ENCODE measurements at regions not wholly inside any gene's neighbourhood (a gene's known extent, or its start where the extent isn't known, plus 50 kb on each side); places are given as distances from the start of the nearest gene placed in this dataset.
"Not testable (repeated sequence)": the region's sequence is repeated elsewhere in the genome, so short reads cannot be mapped to it uniquely, and the experiment has no call there.

DNA sequence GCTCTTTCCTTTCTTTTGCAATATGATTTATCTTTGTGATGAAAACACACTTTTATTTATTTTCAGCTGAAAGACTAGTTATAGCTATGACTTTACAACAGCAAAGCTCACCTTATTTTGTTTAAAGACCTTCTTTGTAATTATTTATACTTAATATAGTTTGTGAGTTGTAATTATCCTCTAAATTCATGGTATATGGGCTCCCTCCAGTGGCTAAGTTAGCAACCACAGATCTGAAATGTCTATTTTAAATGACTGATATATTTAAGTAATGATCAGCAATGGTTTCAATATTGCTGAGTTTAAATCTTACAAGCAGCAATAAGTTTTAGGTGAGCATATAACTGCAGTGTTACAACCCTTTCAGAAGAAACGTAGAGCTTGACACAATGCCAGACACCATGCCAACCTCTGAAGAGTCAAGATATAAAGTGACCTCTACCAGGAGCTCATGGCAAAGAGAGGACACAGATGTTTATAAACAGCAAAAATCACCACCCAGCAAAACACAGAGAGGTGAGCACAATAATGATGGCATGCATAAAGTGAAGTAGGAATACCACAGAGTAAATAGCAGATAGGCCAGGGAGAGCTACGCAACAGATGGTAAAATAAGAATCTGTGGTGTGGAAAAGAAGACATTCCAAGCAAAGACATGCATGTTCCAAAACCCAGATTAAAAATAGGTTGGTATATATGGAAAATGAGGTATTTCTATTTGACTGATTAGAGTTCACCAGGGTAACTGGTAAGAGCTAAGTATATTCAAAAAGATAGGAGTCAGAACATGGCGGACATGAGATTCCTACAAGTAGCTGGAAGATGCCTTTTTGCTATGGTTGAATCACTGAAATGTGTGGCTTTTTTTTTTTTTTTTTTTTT lies 143.7 kb upstream of the ZNF385D start:
- H3K4me3 ChIP-seq (ENCODE audit: low read depth, low read length): no peak overlapping the region

DNA sequence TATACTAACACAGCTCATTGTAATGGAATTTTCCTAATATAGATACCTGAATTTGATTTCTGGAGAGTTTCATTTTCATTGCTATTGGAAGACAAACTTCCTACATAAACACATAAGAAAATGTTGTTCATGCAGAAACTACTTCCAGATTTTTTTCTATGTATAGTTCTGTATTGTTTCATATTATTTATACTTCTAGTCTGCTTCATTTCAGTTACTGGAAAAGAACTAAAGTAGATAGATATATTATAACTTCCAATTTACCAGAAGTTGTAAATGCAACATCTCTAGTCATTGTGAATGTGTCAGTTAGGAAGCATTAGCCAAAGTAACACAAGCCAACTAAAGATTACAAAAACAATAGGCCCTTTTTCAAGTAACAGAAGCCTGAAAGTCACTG lies 147.3 kb upstream of the ZNF385D start:
- no peak overlapping the region for H3K4me3 ChIP-seq (ENCODE audit: low read depth, low read length)

DNA sequence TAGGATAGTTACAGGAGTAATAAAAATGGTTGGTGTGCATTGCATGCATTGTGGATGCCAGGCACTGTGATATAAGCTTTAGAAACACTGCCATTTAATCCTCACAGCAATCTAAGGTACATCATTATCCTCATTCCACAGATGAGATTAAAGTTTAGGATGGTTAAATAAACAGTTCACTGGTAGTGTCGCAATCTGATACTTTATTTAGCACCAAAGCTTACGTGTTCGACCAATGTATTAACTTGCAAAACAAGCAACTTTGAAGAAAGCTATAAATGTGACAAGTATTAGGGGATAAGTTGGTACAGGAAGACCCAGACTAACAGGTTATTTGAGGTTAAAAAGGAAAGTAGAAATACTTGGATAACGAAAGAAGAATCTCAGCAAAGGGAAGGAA lies 150.5 kb upstream of the ZNF385D start:
- no peak overlapping the region for H3K4me3 ChIP-seq (ENCODE audit: low read depth, low read length)

DNA sequence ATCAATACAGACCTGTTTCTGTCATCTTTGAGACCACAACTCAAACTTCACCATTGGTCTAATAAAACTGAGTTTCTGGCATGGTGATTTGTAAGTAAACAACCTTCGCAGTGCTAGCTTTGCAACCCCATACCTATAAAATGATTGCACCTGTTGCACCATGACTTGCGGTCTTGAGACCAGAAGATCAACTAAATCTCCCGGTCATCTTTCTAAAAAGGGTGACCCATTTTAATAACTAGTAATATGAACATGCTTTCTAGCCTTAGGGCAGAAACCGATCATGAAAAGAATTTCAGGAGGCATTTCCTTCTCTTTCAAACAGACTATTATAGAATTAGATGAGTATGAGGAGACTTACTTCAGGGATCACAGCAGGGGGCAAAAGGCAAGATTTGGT lies 151.9 kb upstream of the ZNF385D start:
- no peak overlapping the region for H3K4me3 ChIP-seq (ENCODE audit: low read depth, low read length)

DNA sequence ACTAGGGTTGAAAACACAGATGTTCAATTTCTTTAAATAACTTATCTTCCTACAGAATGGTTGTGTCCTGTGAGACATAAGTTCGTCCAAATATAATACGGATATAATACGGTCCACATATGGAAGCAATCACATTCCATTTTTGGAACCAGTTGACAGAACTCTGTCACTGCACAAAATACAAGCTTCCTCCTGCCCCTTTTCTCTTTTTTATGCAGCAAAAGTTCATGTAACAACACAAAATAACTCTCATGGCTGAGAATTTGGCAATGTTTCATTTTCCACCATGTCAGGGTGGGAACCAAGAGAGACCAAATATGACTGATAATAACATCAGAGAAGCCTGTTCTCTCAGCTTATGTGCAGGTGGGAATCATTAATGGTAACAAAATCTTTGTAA lies 158.1 kb upstream of the ZNF385D start:
- no peak overlapping the region for H3K4me3 ChIP-seq (ENCODE audit: low read depth, low read length)

DNA sequence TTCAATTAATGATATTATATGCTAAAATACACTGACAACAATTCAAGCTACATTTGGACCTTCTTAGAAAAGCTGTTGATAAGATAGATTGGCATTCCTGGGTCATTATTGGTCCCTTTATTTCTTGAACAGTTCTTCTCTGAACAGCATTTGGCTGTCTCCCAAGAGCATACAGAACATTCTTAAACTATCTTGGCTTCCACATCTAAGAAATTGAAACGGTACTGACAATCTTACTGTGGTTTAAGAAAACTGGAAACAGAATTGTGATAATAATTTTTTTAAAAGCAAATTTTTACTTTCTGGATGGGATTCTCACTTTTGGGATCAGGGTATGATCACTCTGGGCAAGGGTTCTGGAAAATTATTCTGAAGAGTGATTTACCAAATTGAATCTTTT lies 161.7 kb upstream of the ZNF385D start:
- H3K4me3 ChIP-seq (ENCODE audit: low read depth, low read length): no peak overlapping the region

DNA sequence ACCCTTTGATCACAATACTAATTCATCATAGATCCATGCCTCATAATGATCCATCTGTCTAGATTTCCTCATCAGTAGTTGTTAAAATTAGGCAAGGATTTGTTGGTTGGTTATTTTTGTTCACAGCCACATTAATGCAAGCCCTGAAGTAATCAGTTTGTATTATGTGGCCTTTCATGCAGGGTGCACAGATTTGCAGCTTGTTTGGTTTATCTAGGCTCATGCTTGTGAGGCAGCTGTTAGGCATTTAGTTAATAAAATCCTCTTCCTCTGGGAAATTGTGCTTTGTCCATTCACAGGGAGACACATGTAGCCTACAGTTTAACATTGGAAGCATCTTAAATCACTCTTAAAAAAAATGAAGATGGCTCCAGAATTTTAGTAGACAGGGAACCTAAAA lies 162.8 kb upstream of the ZNF385D start:
- no peak overlapping the region for H3K4me3 ChIP-seq (ENCODE audit: low read depth, low read length)

DNA sequence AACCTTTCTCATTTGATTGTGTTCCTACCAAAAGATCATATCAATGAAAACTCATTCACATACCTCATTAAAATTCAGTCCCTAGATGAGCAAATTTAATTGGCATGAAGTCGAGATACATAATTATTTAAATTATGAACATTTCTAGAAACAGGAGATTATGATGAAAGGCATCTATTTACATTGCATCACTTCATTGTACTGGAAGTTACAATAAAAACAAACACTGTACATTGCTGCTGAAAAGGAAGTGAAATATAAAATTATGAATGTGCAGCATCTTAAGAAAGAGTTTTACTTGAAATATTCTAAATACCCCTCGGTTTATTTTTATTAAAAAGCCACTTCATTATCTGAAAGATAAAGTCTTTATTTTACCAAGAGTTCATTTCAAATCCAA lies 163.4 kb upstream of the ZNF385D start:
- no peak overlapping the region for H3K4me3 ChIP-seq (ENCODE audit: low read depth, low read length)

DNA sequence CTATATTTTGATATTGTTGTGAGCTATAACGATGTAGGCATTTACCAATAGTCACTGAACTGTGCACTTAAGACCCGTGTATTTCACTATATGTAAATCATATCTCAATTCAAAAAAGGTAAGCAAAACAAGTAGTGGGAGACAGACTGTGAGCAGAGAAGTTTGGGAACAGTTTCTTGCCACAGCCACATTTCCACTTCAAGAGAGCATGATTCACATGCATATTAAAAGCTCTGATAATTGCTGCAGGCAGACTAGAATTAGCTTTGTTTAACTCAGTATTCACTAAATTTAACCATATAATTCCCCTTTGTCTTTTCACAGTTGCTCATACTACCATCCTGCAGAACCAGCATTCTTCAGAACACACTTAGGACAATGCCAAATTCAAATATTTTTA lies 168.4 kb upstream of the ZNF385D start:
- no peak overlapping the region for H3K4me3 ChIP-seq (ENCODE audit: low read depth, low read length)

DNA sequence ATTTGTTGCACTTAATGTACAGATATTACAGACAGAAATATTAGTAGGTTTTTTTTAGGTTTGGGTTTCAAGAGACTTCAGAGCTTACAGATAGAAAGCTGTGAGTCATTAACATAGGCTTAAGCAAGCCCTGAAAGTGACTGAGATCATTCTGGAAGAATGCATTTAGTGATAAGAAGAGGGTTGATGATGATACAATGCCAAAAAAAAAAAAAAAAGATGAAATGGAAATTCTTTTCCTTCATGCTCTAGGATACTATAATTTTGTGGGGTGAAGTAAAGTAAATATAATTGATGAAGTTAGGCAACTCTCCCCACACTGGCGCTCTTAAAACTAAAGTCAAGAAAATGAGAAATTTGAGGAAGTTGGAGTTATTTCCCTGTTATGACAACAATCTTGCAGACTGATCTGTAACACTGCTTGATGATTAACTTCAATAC lies 169.4 kb upstream of the ZNF385D start:
- no peak overlapping the region for H3K4me3 ChIP-seq (ENCODE audit: low read depth, low read length)

DNA sequence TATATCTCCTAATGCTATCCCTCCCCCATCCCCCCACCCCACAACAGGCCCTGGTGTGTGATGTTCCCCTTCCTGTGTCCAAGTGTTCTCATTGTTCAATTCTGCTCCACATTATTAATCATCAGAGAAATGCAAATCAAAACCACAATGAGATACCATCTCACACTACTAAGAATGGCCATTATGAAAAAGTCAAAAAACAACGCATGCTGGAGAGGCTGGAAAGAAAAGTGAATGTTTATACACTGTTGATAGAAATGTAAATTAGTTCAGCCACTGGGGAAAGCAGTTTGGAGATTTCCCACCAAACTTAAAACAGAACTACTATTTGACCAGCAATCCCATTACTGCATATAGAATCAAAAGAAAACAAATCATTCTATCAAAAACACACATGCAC lies 172.1 kb upstream of the ZNF385D start:
- not testable (repeated sequence) for H3K4me3 ChIP-seq (ENCODE audit: low read depth, low read length)

DNA sequence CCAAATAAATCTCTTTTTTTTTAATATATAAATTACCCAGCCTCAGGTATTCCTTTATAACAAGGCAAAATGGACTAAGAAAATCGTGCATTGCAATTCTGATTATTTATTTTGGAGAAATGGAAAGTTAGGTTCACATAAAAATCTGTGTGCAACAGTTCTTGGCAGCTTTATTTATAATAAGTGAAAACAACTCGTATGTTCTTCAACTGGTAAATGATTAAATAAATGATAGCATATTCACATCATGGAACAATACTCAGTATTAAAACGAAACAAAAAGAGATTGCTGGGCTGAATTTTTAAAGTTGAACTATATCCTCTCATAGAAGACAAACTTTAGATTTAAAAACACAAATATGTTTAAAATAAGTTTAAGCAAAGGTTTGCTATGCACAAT lies 176.3 kb upstream of the ZNF385D start:
- no peak overlapping the region for H3K4me3 ChIP-seq (ENCODE audit: low read depth, low read length)

DNA sequence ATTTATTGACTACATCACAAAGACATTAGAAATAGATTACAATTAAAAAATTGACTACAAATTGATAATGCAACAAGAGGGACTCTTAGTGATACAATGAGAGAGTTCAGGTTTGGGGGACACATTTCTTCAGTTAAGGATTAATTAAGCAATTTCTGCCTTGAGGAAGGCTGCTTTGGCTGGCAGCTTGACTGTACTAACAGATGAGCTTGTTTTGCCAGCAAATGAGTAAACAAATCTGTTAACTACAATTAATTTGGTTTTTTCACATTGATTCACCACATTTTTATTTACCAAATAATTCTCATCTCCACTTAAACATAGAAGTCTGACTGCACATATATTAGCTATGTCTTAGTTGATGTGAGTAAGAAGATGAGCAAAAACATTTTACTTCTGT lies 183.6 kb upstream of the ZNF385D start:
- no peak overlapping the region for H3K4me3 ChIP-seq (ENCODE audit: low read depth, low read length)

DNA sequence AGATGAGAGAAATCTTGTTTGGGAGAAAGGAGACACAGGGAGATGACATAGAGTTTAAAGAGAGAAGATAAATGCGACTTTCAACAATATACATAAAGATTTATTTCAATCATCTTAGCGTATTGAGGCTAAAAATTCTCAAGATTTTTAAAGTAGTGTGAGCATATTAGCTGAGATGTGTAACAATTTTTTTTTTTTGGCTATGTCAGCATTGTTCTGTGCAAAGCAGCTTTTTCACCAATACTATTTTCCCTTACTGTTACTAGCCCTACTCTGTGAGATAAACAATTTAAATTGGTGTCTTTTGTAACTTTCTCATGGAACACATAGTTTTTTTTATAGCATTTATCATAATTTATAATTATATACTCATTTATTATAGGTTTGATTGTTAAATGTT lies 185.2 kb upstream of the ZNF385D start:
- H3K4me3 ChIP-seq (ENCODE audit: low read depth, low read length): no peak overlapping the region

DNA sequence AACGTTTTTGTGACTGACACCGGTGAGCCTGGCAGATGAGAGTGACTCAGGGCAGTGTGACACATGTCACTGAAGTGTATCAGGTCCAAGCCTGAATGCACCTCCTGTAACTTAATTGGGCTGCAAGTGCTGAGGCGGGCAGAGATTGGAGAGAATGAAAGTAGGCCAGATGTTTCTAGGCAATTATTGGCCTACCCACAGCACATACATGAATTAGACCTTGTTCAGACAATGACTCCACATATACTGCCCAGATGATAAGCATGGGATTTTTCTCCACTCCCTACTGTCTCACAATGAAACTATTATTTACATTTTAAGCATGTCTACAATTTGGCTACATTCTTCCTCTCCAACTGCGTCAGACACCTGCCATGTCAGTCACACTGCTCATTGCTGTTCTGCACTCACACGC lies 187.3 kb upstream of the ZNF385D start:
- no peak overlapping the region for H3K4me3 ChIP-seq (ENCODE audit: low read depth, low read length)

DNA sequence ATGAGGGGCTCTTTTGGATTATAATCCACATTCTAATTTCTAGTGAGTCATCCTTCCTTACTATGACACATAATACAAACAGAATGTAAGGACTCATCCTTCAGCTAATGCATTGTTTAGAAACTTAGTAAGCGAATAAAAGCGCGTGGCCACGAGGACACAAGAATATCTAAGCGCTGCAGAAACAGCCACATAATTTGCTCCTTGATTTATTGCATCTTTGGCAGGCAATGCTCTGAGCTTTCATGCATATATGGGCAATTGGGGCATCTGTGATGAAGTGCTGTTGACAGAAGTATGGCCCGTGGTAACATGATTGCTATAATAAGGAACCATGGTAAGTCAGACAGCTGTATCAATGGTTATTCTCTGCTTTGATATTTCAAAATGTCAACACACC lies 191.3 kb upstream of the ZNF385D start:
- no peak overlapping the region for H3K4me3 ChIP-seq (ENCODE audit: low read depth, low read length)

DNA sequence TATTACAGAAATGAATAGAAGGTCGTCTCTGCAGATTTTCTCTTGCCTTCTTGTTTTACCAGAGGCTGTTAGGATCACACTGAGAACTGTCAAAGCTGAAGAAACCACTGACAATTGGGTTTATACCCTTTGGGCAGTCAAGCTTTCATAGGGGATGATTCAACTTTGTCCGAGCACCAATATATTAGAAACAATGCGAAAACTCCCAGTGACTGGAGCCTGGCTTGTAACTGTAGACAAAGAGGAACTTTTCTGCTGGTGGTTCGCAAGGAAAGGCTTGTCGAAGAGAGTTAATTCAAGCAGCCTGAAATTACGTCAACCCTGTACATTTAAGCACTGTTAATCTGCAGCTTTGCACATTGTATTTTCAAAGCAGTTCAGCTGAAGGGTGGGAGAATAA lies 193.2 kb upstream of the ZNF385D start:
- H3K4me3 ChIP-seq (ENCODE audit: low read depth, low read length): no peak overlapping the region

DNA sequence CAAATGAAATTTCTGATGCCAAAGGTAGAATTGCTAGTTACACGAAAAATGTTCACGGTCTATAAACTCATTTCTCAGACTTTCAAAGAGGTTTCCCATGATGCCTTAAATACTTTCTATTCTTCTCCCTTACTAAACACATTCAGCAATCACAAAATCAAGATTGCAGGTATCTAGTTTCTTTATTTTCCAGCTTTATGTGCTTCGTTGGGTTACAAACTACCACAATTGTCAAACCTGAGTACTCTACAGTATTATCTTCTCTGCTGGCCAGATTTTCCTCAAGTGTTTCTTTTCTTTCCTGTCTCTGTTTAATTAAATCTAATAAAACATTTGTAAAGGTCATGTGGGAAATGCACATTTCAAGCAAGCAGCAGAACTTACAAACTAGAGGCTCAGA lies 201.8 kb upstream of the ZNF385D start:
- no peak overlapping the region for H3K4me3 ChIP-seq (ENCODE audit: low read depth, low read length)

DNA sequence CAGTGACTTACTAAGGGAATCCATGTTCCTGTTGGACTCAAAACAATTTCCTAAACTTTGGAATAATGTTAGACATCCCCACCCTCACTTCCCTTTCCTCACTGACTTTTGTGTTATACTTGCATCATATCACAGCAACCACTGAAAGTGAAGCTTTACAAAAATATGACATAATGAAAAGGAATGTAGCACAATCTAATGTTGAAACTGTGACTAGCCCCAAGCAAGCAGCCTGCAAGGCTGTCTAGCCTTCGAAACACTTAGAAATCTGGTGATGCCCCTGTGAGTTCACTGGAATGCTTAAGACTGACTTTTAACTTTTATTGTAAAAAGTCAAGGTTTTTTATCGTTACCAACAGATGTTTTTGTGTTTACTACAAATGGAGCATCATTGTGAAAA lies 203.7 kb upstream of the ZNF385D start:
- H3K4me3 ChIP-seq (ENCODE audit: low read depth, low read length): no peak overlapping the region

DNA sequence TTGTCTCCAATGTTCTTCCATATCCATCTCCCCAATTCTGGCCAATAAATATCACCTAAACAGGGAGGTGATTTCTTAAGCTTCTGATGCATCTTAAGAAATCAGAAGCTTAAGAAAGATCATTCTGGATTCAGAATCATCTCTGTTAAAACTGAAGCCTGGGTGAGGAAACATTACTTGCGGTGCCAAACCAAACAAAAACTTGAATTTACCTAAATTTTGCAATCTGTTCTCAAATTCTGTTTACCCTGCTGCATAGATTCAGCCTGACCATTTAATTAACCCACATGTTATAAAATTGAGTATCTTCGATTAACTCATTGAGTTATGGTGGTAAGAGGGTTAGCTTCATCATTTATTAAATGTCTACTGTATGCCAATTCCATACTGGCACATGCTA lies 204.4 kb upstream of the ZNF385D start:
- no peak overlapping the region for H3K4me3 ChIP-seq (ENCODE audit: low read depth, low read length)

DNA sequence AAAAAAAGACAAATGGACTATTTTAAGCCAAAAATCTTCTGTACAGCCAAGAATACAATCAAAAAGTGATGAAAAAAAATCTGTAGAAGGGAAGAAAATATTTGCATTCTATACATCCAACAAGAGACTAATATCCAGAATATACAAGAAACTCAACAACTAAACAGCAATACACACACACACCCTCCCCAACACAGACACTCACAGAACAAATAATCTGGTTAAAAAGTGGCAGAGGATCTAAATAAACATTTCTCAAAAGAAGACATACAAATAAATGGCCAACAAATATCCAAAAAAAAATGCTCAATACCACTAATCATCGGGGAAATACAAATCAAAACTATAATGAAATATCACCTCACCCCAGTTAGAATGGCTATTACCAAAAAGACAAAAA lies 209.0 kb upstream of the ZNF385D start:
- H3K4me3 ChIP-seq (ENCODE audit: low read depth, low read length): no peak overlapping the region

DNA sequence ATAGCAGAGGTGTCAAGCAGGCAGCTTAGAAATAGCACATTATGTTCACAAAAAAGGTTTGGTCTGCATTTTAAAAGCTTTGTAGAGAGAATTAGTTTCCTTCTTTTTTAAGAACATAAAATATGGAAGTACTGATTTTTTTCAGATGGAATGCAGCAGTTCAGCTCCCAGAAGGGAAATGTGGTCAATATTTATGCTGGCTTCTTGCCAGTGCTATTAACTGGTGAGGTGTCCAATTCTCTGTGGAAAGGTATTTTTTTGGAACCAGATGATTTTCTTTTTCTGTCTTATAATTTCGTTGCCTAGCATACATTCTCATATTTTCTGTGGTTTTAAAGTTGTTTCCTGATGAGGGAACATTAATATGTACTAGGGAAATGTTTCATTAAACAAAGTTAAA lies 211.4 kb upstream of the ZNF385D start:
- H3K4me3 ChIP-seq (ENCODE audit: low read depth, low read length): no peak overlapping the region

DNA sequence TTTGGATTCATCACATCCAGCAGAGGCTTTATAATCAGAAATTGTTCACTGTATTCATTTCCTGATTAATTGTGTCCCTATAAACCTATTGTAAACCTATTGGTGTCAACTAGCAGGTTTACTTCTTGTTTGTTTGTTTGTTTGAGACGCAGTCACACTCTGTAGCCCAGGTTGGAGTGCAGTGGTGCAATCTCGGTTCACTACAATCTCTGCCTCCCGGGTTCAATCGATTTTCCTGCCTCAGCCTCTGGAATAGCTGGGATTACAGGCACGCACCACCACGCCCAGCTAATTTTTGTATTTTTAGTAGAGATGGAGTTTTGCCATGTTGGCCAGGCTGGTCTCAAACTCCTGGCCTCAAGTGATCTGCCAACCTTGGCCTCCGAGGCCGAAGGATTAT lies 215.4 kb upstream of the ZNF385D start:
- H3K4me3 ChIP-seq (ENCODE audit: low read depth, low read length): not testable (repeated sequence)

All from iPS-11a (cell line).